ENCODE measurements at regions not wholly inside any gene's neighbourhood (a gene's known extent, or its start where the extent isn't known, plus 50 kb on each side); places are given as distances from the start of the nearest gene placed in this dataset.
"Not testable (repeated sequence)": the region's sequence is repeated elsewhere in the genome, so short reads cannot be mapped to it uniquely, and the experiment has no call there.

GRCh38 chr11:96779030-96779429, 389.2 kb downstream of the JRKL start:
- DNase-seq: no peak

DNA sequence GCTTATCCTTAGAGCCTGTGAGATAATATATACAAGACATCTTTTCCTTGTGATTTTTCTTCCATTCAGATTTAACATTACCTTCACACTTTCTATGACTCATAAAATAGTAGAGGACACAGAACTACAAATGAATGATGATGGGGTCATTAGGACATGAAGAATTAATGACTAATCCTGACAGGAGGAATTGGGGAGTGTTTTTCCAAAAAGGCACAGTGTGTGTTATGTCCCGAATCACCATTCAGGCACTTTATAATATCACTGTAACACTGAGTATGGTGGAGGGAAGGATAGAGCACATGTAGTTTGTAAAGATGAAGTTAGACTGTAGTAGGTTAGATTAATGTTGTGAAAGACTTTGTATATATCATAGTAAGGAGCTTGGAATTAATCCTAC, 391.3 kb downstream of the JRKL start:
- DNase-seq: no peak

GRCh38 chr11:96782632-96783031, 392.8 kb downstream of the JRKL start:
- DNase-seq: no peak

- DNase-seq: no peak
These were observed 393.5 kb downstream of the JRKL start for GRCh38 chr11:96783311-96783710.

GRCh38 chr11:96785073-96785472, 395.3 kb downstream of the JRKL start:
- no peak for DNase-seq

DNA sequence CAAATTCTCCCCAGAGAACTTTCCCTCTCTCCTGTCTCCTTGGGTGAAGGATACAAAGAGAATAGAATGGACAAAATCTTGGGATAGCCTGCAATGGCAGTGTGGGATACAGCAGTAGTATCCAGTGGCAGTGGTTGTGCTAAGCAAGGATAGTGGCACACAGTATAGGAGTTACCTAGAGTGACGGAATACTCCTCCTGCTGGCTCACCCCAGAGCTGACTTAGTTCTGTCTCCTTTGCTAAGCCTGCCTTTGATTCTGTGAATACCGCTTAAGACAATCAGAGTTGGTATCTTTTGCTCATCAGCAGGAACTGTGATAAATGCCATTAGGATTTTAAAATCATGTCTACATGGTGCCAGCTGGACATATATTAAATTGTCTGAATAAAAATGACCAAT, 404.3 kb downstream of the JRKL start:
- DNase-seq: no peak

DNA sequence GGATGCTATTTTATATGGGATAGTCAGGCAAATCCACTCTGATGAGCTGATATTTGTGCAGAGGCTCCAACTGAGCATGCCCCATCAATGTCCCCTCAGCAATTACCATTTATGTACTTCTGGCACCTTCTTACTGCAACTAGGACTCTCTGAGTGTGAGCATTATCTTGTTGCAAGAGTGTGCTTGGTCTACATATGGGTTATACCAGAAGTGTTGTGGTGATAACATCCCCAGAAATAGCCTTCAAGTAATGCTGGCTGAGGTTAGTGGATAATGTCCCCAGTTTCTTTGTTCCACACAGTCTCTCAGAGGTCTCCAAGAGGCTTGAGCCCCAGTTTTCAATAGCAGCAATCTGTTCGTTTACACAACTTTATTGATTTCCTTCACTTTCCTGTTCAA, 408.6 kb downstream of the JRKL start:
- no peak for DNase-seq

DNA sequence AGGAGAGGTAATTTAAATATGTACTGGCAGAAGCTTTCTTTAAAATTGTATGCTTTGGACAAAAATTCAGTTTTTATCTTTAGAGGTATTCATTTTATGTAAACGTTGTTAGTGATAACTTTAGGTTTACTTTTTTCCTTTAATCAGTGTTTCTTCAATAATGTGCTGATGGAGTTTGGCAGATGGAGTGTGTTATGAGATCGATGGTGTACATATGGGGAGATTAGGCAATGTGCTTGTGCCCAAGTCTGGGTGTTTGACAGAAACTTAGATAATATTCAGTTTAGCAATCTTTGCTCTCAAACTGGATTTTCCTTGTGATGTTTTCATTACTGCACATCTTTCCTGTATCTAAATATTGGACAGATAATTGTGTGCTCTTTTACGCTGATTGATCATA, 425.4 kb downstream of the JRKL start:
- DNase-seq: no peak

DNA sequence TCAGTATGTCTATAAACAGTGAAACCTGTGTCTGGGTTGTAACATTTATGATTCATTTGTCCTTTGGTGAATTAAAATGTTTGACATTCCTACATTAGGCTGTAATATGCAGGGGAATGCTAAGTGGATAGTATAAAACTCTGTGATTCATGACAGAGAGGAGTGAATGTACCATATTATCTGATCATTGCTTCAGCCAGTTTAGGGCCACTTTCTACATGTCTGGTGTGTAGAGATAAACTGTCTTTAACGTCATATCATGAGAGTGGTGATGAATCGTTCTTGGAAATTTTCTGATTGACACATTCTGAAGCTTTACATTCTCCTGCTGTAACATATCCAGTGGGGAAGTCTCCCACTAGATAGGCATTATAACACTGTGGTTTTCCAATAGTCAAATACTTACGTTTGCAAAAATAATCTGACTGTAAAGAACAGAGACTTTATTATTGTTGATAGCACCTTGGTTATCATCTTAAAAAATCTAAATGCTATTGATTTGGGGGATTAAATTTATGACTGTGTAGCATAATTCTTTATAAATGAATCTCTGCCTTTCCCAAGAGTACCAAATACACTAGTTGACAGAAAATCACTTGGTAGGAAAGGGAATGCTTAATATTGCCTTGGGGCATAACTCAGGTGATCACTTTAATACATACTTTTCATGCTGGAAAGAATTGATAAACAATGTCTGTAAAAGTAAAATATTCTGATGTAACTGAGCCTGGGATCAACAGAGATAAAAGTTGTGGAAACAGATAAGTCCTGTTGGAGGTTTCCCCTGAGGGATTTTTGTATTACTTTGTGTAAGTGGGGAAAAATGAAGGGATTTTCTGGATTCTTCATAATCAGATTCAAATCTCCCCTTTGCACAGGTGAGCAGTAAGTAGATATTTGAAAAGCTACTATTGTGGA, 427.9 kb downstream of the JRKL start:
- DNase-seq: no peak

DNA sequence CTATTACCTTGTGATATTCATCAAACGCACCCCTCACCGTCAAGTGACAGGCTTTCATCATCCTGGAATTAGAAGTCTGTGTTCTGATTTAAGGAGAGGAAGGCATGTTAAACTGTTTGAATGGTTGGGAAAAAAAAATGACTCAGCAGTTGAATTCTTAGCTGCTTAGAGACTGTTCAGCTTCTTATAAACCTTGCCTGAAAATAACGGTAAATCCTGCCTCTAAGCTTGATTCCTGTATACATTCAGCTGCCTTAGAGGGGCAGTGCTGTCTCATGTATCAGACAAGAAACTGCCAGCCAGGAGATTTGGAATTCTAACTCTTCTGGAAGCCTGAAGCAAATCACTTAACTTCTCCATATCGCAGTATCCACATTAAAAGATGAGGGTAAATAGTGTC, 437.4 kb downstream of the JRKL start:
- DNase-seq: peak; percentile 18

- no peak for DNase-seq
These were observed 452.0 kb downstream of the JRKL start for GRCh38 chr11:96841792-96842191.

GRCh38 chr11:96842731-96843130, 452.9 kb downstream of the JRKL start:
- no peak for DNase-seq

GRCh38 chr11:96854425-96854824, 464.6 kb downstream of the JRKL start:
- no peak for DNase-seq

- not testable (repeated sequence) for DNase-seq
These were observed 471.9 kb downstream of the JRKL start for GRCh38 chr11:96861722-96862121.

GRCh38 chr11:96863520-96863919, 473.7 kb downstream of the JRKL start:
- no peak for DNase-seq

DNA sequence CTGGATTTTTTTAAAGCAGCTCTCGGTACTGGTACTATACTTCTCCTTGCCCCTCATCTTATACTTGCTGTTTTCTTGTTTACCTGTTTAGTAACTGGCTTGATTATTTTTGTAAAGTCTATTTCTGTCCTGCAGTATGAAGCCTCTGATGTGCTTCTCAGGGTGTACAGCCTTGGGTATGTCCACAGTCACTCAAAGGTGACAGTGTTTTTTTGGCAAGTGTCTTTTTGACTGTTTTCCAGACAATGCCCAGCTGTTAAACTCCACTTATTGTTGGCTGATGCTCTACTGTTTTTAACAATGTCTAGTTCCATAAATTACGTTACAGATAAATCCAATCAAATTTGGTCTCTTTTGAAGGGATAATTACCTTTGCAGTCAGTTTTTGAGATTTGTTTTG, 475.2 kb downstream of the JRKL start:
- DNase-seq: no peak

DNA sequence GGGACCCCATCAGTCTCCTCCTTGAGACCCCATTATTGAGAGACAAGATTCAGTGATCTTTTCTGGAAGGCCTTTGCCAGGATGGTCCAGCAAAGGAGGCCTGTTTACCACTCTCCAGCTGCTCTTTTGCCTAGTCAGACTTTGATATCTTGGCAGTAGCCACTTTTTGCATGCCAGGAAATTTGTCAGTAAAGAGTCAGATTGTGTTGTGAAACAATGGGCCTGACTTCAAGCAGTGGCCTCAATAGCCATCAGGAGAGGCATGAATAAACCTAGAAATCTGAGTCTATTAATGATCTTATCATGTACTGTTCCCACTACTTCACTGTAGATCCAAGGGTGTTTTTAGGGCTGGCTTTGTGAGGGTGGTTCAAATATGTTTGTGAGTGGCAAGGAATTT, 479.4 kb downstream of the JRKL start:
- no peak for DNase-seq

- no peak for DNase-seq
These were observed 485.9 kb downstream of the JRKL start for GRCh38 chr11:96875712-96876111.

DNA sequence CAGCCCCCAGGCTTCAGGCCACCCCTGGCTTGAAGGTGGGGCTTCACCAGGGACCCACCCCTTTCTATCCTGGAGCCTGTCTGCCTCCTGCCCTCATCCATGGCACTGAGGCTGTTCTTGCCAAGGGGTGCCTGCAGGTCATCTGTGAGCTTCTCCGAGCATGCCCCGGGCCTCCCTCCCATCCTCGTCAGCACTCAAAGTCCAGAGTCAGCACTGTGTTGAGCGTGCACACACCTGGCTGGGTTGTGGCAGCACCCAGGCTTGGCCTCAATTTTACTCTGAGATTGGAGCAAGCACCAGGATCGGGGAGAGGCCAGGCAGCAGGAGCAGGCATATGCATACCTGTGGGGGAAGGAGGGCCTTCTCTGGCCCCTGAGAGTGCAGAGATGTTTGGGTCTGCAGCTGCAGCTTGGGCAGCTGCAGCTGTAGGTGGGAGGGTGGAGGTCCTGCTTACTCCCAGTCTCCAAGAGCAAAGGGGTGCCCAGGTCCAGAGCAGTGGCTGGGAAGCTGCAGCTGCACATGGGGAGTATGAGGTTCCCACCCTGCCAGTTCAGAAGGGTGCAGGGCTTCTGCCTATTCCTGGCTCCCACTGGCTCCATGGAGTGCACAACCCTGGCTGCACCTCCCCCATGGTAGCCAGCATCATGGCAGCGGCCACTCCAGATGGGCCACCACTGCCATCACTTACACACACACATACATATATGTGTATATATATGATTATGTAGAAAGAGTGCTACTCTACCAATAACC, 488.7 kb downstream of the JRKL start:
- DNase-seq: no peak

- DNase-seq: not testable (repeated sequence)
These were observed 492.8 kb downstream of the JRKL start for GRCh38 chr11:96882622-96883021.

GRCh38 chr11:96885405-96885804, 495.6 kb downstream of the JRKL start:
- DNase-seq: no peak

- no peak for DNase-seq
These were observed 496.1 kb downstream of the JRKL start for GRCh38 chr11:96885912-96886311.

GRCh38 chr11:96893988-96894387, 504.2 kb downstream of the JRKL start:
- DNase-seq: no peak

All from muscle of arm (tissue), 1 donor.